HG03039 (cell line): ENCODE measurements at regions not wholly inside any gene's neighbourhood (a gene's known extent, or its start where the extent isn't known, plus 50 kb on each side); places are given as distances from the start of the nearest gene placed in this dataset.

Experiments used
- ATAC-seq: cut with Tn5 transposase; IDR thresholded peaks from one replicate; pipeline ENCODE4 v1.9.1; 2021; ENCODE audit warnings: mild to moderate bottlenecking, moderate library complexity; ENCODE audit not compliant: unreplicated experiment

DNA sequence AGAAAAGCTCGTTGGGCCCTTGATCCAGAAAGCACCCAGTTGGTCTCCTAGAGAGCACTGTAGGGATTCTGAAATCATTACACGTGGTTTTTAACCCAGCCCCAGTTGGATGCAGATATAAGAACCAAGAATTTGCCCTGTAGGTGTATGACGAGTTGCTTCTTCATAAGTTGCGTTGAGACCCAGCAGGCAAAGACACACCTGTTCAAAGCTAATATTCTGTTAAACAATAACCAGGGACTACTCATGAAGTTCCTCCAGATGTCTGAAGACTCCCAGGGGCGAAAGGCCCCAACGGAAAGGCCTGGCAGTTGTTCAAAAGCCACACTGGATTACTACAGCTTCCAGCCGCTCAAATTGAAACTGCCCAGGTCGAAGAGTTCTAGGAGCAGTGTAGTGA, 88.6 kb upstream of the HNRNPU start:
- ATAC-seq, result peak; percentile 79

- ATAC-seq, result no peak
These were observed 88.1 kb upstream of the HNRNPU start for GRCh38 chr1:244952280-244952933.

GRCh38 chr1:244948416-244948815, 84.1 kb upstream of the HNRNPU start:
- no peak for ATAC-seq

GRCh38 chr1:244945109-244945671, 80.8 kb upstream of the HNRNPU start:
- ATAC-seq, result peak; percentile 86

DNA sequence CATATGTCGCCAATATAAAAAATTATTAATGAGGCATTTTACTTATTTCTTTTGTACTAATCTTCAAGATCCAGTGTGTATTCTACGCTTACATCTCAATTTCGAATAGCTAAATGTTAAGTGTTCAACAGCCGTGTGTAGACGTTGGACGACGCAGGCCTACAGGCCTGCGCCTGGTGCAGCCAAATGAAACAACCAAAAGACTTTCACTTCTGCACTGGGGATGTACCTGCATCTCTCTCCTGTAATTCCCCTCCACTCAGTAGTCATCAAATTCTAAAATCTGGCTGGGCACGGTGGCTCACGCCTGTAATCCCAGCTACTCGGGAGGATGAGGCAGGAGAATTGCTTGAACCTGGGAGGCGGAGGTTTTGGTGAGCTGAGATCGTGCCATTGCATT, 76.8 kb upstream of the HNRNPU start:
- peak; percentile 77 for ATAC-seq

- ATAC-seq, result no peak
These were observed 72.8 kb upstream of the HNRNPU start for GRCh38 chr1:244937099-244937498.

- ATAC-seq, result peak; percentile 60
These were observed 56.8 kb upstream of the HNRNPU start for GRCh38 chr1:244920911-244921761.

DNA sequence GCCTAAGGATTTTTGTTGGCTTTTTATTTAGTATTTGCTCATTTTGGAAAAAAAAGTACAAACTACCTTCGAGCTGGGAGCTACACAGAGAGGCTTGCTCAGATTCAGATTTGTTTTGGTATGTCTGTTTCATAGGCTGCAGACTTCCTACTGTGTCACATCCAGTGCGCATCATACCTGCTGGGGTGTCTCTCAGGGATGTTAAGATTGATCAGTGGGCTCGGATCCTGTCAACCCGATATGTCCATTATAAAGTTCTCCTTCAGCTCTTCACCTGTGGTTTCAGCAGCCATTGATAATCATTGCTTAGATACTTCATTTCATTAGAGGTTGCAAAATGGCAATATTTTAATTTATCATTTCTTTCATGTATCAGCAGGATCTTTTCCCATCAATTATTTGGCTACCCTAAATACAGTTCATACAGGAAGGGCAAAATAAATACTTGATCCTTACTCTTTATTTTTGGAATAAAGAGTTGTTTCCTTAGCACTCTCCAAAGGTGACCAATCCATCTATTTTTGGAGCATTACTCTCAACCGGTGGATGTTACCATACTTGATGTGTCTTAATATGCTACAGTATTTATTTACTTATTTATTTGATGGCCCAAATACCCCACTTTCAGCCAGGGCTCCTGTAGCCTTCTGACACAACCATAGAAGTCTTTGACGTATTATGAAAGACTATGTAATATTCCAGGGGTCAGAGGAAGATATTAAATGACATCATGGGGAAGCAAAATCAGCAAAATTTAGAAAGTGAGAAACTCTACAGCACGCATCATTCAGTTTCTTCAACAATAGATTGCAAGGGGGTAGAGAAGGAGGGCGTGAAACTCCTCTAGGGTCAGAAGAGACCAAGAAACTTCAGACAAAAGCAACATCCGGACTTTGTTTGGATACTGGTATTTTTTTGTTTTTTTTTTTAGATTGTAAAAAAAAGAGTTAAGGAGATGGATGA, 55.3 kb upstream of the HNRNPU start:
- ATAC-seq, result no peak

GRCh38 chr1:244918421-244919319, 54.3 kb upstream of the HNRNPU start:
- no peak for ATAC-seq

- no peak for ATAC-seq
These were observed 52.8 kb upstream of the HNRNPU start for GRCh38 chr1:244917073-244917670.

- ATAC-seq, result no peak
These were observed 51.4 kb upstream of the HNRNPU start for GRCh38 chr1:244915736-244916135.

DNA sequence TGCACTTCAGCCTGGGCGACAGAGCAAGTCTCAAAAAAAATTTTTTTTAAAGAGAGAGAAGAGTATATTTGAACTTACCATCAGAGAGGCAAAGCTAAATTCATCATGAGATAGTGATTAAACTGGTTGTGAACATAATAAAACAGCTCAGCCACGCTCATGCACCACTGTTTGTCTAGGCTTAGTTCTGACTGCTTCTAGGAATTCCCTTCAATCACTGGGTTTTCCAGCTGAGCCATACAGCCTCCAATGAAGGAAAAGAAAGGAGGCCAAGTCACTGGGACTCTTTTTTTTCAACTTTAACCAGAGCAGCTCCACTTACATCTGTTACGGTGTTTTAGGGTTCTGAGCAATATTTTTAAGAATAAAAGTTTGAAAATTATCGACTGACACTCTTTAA, 50.4 kb upstream of the HNRNPU start:
- no peak for ATAC-seq
